AG08395 (cell line): ENCODE measurements at regions not wholly inside any gene's neighbourhood (a gene's known extent, or its start where the extent isn't known, plus 50 kb on each side); places are given as distances from the start of the nearest gene placed in this dataset.
"Not testable (repeated sequence)": the region's sequence is repeated elsewhere in the genome, so short reads cannot be mapped to it uniquely, and the experiment has no call there.

Experiments
- DNase-seq: peaks from one replicate; pipeline ENCODE4 v3.0.0; 2012; ENCODE audit warnings: mixed read lengths, low spot score

DNA sequence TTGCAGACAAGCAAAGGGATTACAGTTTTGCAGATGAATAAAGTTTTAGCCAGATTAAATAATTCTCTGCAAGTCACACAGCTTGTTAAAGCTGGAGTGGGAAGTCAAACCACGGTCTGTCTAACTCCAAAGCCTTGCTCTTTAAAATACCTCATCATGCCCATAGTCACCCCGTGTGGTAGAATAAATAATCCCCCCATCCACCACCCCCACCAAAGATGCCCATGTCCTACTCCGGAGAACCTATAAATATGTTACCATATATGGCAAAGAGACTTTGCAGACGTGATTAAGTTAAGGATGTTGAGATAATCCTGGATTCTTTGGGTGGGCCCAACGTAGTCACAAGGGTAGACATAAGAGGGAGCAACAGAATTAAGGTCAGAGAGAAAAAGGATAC, 118.7 kb downstream of the BEND2 start:
- DNase-seq = no peak

- no peak for DNase-seq
Observed at GRCh38 chrX:18101087-18101486, 119.6 kb downstream of the BEND2 start.

- DNase-seq = no peak
Observed at GRCh38 chrX:18099745-18100144, 120.9 kb downstream of the BEND2 start.

- no peak for DNase-seq
Observed at GRCh38 chrX:18098763-18099162, 121.9 kb downstream of the BEND2 start.

DNA sequence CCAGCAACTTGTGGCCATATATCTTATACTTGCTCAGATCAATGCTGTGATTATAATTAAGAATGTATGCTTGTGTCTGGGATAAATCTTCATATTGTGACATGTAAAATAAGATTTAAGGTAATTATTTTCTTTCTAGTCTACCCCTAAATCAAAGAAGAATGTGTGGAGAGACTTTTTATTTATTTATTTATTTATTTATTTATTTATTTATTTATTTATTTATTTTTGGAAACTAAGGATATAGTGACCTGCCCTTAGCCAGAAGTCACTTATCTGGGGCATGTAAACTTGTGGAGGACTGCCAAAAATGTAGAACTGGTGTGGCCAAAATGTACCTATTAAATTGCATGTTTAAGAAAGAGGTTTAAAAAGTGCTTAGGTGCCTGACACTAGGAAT, 144.3 kb downstream of the BEND2 start:
- no peak for DNase-seq

GRCh38 chrX:18075603-18076002, 145.1 kb downstream of the BEND2 start:
- no peak for DNase-seq

- DNase-seq = not testable (repeated sequence)
Observed at GRCh38 chrX:18068045-18068444, 152.6 kb downstream of the BEND2 start.

- no peak for DNase-seq
Observed at GRCh38 chrX:18065956-18066355, 154.7 kb downstream of the BEND2 start.

DNA sequence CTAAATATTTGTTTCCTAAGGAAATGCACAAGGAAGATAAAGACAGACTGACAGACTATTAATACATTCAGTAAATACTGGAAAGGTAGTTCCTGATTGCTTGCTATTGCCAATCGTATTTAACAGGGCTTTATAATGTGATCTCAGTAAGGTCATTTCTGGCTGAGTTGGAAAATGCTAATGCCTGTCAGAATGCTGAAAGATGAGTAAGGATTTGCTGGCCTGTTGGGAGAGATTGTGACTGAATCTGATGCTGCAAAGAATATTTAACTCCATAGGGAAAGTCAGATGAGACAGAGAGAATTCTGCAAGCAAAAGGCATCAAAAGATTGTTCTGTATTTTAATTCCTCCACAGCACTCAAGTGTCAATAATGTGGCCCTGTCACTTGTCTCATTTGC, 169.0 kb downstream of the BEND2 start:
- DNase-seq = no peak

- DNase-seq = no peak
Observed at GRCh38 chrX:18047491-18047890, 173.2 kb downstream of the BEND2 start.

DNA sequence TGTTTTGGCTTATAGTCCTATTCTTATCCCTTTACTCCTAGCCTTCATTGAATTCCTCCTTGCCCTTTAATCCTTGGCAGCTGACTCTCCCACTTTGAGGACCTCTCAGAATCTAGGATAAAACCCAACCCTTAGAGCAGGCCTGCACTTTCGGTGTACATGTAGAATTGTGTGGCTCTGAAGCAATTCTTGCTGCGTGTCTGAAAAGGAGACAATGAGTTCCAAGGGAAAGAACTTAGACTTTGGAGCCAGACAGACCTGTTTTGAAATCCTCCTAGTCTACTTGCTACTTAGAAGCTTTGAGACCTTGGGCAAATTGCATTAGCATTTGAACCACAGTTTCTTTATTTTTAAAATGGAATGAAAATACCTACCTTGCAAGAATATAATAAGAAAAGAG, 175.2 kb downstream of the BEND2 start:
- DNase-seq = no peak

DNA sequence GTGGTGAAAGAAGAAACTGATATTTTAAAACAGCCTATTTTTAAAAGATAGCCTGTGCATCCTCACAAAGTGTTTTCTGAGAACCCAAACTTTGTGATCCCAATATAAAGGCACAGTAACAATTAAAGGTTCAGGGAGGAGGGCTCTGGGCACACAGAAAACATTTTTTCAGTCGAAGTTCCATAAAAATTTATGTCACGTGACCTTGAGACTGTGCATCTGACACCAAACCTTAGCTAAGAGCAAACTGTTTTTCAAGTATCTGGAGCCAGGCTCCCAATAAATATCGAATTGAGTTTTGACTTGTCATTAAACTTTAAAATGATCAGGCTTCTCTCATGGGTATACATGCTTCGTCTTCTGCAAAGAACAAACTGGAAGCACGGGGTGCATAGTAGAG, 177.9 kb downstream of the BEND2 start:
- no peak for DNase-seq

- no peak for DNase-seq
Observed at GRCh38 chrX:18041656-18042055, 179.0 kb downstream of the BEND2 start.

DNA sequence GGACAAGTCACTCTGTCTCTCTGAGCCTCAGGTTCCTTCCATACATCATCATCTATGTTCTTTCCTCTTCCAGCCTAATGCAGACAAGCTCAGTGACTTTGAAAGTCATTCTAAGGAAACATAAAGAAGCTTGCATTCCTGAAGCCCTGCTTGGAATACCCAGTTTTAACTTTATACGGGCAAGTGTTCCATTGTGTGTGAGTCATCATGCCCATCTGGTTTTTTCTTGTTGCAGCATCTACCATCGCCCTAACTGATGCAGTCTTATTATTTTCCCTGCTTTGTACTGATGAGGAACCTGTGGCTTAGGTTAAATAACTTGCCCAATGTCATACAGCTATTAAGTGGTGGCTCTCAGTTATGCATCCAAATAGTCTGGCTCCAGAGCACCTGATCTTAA, 177.9 kb upstream of the RAI2 start:
- no peak for DNase-seq

DNA sequence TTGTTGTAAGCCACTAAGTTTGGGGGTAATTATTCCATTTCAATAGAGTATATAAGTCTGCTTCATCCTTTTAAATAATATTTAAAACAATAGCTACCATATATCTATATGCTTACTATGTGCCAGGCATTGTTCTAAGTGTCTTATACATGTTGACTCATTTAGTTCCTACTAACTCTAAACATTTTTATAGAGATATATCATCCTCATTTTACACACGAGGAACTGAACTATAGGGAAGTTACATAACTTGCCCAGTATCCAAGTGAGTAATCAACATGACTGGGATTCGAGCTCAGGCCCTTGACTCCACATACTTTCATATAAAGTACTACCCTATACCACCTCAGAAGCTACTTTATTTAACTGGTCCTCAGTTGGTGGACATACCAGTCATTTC, 175.3 kb upstream of the RAI2 start:
- DNase-seq = no peak

GRCh38 chrX:18034945-18035344, 173.8 kb upstream of the RAI2 start:
- DNase-seq = no peak

- no peak for DNase-seq
Observed at GRCh38 chrX:18034504-18034903, 173.4 kb upstream of the RAI2 start.

DNA sequence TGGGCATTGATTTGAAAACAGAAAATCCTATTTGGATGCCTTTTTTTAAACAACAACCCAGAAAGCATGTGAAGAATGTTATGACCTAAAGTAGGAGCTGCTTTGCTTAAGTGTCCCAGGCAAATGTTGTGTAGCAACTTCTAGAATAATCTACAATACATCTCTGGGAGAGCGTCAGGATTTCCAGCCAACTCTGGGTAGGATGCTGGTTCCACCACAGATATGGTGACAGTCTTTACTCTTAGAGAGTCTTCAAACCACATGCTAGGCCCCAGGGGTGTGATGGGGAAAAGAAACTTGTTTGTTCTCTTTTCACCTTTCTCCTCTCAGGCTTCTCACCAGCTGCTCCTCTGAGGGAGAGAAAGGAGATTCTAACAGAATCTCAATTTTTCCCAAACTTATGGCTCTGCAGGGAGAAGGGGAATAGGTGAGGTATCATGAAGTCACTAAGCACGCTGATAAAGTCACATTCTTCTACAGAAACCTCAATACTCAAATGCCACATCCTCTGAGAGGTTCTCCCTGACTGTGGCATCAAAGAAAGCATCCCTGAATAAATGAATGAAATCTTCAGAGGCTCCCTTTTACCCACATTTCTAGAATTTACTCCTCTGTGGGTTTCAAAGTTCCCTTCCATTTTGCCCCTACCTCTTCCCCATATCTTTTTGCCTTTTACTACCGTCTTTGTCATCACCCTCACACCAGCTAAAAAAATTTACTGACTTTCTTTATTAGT, 171.6 kb upstream of the RAI2 start:
- DNase-seq = no peak

GRCh38 chrX:18031726-18032375, 170.8 kb upstream of the RAI2 start:
- no peak for DNase-seq

GRCh38 chrX:18030656-18031055, 169.6 kb upstream of the RAI2 start:
- not testable (repeated sequence) for DNase-seq

DNA sequence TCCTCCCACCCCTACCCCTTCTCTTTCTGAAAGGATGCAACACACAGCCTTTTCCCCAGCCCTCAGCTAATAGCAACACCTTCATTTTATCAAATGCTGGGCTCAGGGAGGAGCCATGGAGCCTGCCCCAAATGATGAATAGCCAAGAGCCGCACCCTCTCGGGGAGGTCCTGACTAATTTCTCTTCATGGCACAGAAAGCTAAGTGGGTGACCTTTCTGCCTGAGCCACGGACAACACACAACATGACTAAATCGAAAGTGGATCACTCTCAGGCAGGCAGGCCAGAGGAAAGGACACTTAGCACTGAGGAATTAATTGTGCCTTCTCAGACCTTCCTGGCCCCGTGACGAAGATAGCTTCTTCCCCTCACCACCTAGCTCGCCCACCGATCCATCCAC, 165.1 kb upstream of the RAI2 start:
- DNase-seq = no peak

DNA sequence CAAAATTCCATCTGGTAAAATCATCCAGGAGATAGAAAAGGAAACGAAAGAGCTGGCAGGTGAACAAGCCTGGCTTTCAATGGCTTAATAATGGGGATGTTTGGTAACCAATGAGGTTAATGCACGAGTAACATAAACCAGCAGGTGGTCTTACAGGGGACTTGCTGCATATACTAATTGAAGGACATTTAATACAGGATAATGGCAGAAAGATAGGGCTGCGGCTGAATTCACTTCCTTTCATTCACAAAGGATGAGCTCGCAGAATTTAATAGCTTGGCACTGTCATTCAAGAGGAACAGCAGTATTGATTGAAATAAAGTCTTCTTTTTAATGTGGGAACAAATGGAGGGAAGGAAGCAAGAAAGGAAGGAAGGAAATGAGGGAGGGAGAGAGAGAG, 156.3 kb upstream of the RAI2 start:
- DNase-seq = no peak

GRCh38 chrX:18016941-18017340, 155.8 kb upstream of the RAI2 start:
- DNase-seq = no peak

DNA sequence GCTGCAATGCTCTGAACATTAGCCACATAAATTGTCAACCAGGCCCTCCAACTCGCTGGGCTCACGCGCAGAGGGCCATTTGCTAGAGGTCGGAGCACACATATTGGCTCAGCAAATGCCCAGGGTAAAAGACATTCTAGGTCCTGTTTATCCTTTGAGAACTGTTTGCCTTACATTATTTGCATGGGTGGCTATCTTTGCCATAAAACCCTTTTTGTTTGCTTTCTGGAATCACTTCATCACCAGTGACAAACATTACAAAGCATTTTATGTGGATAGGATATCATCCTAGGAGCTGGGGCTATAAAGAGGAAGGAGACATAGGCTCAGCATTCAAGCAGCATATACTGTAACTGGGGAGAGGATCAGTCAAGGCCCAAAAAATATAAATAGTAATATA, 149.2 kb upstream of the RAI2 start:
- no peak for DNase-seq
